Right atrium auricular region (tissue), 2 donors: ENCODE measurements at regions not wholly inside any gene's neighbourhood (a gene's known extent, or its start where the extent isn't known, plus 50 kb on each side); places are given as distances from the start of the nearest gene placed in this dataset.

Experiments
- DNase-seq: peaks from one replicate; pipeline ENCODE4 v3.0.0-alpha.2; 2019; ENCODE audit warnings: low spot score
- H3K27ac ChIP-seq, 2 donors: fragments of 200-600 bp; sonication (generic); 1 replicate in 1 of 2; 2 replicates in 1 of 2; pipeline ENCODE4 v1.5.1; 2016 to 2019
- H3K27me3 ChIP-seq, 2 donors: fragments of 200-600 bp; sonication (generic); one replicate each; pipeline versions ENCODE4 v1.5.1 to v1.6.0; 2017 to 2019
- H3K36me3 ChIP-seq: fragments of 200-600 bp; sonication (generic); one replicate; pipeline ENCODE4 v1.5.1; 2016
- H3K4me1 ChIP-seq, 2 donors: fragments of 200-600 bp; sonication (generic); one replicate each; pipeline versions ENCODE4 v1.5.1 to v1.6.0; 2017 to 2019
- H3K4me3 ChIP-seq, 2 donors: fragments of 200-600 bp; sonication (generic); 1 replicate in 1 of 2; 2 replicates in 1 of 2; pipeline ENCODE4 v1.5.1; 2017 to 2019; ENCODE audit warnings: mild to moderate bottlenecking in 1 of 2, moderate library complexity in 1 of 2
- H3K9me3 ChIP-seq, 2 donors: fragments of 200-600 bp; sonication (generic); one replicate each; pipeline ENCODE4 v1.5.1; 2019
- CTCF ChIP-seq, 2 donors: fragments of 200-600 bp; sonication (generic); IDR thresholded peaks; one replicate each; pipeline ENCODE4 v1.5.1; 2019; ENCODE audit warnings: antibody characterized with exemption in 2 of 2

GRCh38 chr11:15716550-15716949, 601.8 kb downstream of the INSC start:
- no peaks in the 10 kb centered on the region for H3K27me3 ChIP-seq
- H3K9me3 ChIP-seq = no peaks in the 10 kb centered on the region
- no peaks in the 10 kb centered on the region for H3K36me3 ChIP-seq
- H3K27ac ChIP-seq = no peak overlapping the region
- TF ChIP-seq CTCF (IDR thresholded peaks at IDR 0.05) = no peak
- H3K4me1 ChIP-seq = no peaks in the 10 kb centered on the region
- H3K4me3 ChIP-seq = no peak overlapping the region
- DNase-seq = no peak

GRCh38 chr11:15720460-15720859, 605.7 kb downstream of the INSC start:
- Histone ChIP-seq H3K4me3 (no peak overlapping the region), H3K27ac (no peak overlapping the region), H3K4me1 (no peaks in the 10 kb centered on the region), H3K27me3 (no peaks in the 10 kb centered on the region), H3K36me3 (no peaks in the 10 kb centered on the region), H3K9me3 (no peaks in the 10 kb centered on the region)
- TF ChIP-seq CTCF (IDR thresholded peaks at IDR 0.05) = no peak
- no peak for DNase-seq

DNA sequence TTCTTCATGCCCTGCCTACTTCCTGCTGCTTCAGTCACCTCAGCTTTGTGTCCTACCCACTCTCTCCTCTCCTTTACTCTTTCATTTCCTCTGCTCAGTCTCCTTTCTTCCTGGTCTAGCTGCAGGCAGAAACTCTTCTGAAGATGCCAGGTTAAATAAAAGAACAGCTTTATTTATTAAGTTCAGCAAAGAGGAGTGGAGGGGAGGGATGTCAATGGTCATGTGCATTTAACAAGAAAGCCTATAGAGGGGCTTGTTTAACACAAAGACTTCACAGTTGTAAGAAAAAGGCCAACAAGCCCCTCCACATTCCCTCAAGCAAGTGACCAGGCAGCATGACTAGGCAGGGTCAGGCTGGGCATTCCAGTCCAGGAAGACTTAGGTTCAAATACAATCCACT, 609.2 kb downstream of the INSC start:
- Histone ChIP-seq H3K4me3 (no peak overlapping the region), H3K27me3 (no peaks in the 10 kb centered on the region), H3K4me1 (no peaks in the 10 kb centered on the region), H3K27ac (no peak overlapping the region), H3K36me3 (no peaks in the 10 kb centered on the region), H3K9me3 (no peaks in the 10 kb centered on the region)
- no peak for TF ChIP-seq CTCF (IDR thresholded peaks at IDR 0.05)
- DNase-seq = no peak

GRCh38 chr11:15724601-15725000, 609.9 kb downstream of the INSC start:
- no peak for DNase-seq
- TF ChIP-seq CTCF (IDR thresholded peaks at IDR 0.05) = no peak
- no peaks in the 10 kb centered on the region for H3K36me3 ChIP-seq
- H3K27me3 ChIP-seq = no peaks in the 10 kb centered on the region
- no peak overlapping the region for H3K27ac ChIP-seq
- no peak overlapping the region for H3K4me3 ChIP-seq
- H3K4me1 ChIP-seq = no peaks in the 10 kb centered on the region
- no peaks in the 10 kb centered on the region for H3K9me3 ChIP-seq

GRCh38 chr11:15725246-15725645, 610.5 kb downstream of the INSC start:
- no peak overlapping the region for H3K27ac ChIP-seq
- no peaks in the 10 kb centered on the region for H3K9me3 ChIP-seq
- no peak for TF ChIP-seq CTCF (IDR thresholded peaks at IDR 0.05)
- DNase-seq = no peak
- H3K4me3 ChIP-seq = no peak overlapping the region
- no peaks in the 10 kb centered on the region for H3K27me3 ChIP-seq
- H3K36me3 ChIP-seq = no peaks in the 10 kb centered on the region
- H3K4me1 ChIP-seq = no peaks in the 10 kb centered on the region

GRCh38 chr11:15726221-15726746, 611.6 kb downstream of the INSC start:
- no peaks in the 10 kb centered on the region for H3K4me1 ChIP-seq
- no peaks in the 10 kb centered on the region for H3K9me3 ChIP-seq
- H3K36me3 ChIP-seq = no peaks in the 10 kb centered on the region
- no peak for TF ChIP-seq CTCF (IDR thresholded peaks at IDR 0.05)
- H3K27me3 ChIP-seq = no peaks in the 10 kb centered on the region
- DNase-seq = no peak
- H3K4me3 ChIP-seq = no peak overlapping the region
- H3K27ac ChIP-seq = no peak overlapping the region
